ENCODE measurements at regions not wholly inside any gene's neighbourhood (a gene's known extent, or its start where the extent isn't known, plus 50 kb on each side); places are given as distances from the start of the nearest gene placed in this dataset.

- TF ChIP-seq GABPA (IDR thresholded peaks at IDR 0.05 in 1 of 2, conservative IDR thresholded peaks at IDR 0.05 in 1 of 2), result no peak
- TF ChIP-seq CTCF (IDR thresholded peaks at IDR 0.05; ENCODE audit: low read depth, low read length, missing input control), result peak; percentile 15
Measured at GRCh38 chr4:14837860-14838259, 164.4 kb upstream of the CPEB2 start.

Measured in liver (tissue), 3 donors.